Right atrium auricular region (tissue), 2 donors: ENCODE measurements at regions not wholly inside any gene's neighbourhood (a gene's known extent, or its start where the extent isn't known, plus 50 kb on each side); places are given as distances from the start of the nearest gene placed in this dataset.

Experiments
- DNase-seq: peaks from one replicate; pipeline ENCODE4 v3.0.0-alpha.2; 2019; ENCODE audit warnings: low spot score
- H3K27ac ChIP-seq, 2 donors: fragments of 200-600 bp; sonication (generic); 1 replicate in 1 of 2; 2 replicates in 1 of 2; pipeline ENCODE4 v1.5.1; 2016 to 2019
- H3K27me3 ChIP-seq, 2 donors: fragments of 200-600 bp; sonication (generic); one replicate each; pipeline versions ENCODE4 v1.5.1 to v1.6.0; 2017 to 2019
- H3K36me3 ChIP-seq: fragments of 200-600 bp; sonication (generic); one replicate; pipeline ENCODE4 v1.5.1; 2016
- H3K4me1 ChIP-seq, 2 donors: fragments of 200-600 bp; sonication (generic); one replicate each; pipeline versions ENCODE4 v1.5.1 to v1.6.0; 2017 to 2019
- H3K4me3 ChIP-seq, 2 donors: fragments of 200-600 bp; sonication (generic); 1 replicate in 1 of 2; 2 replicates in 1 of 2; pipeline ENCODE4 v1.5.1; 2017 to 2019; ENCODE audit warnings: mild to moderate bottlenecking in 1 of 2, moderate library complexity in 1 of 2
- H3K9me3 ChIP-seq, 2 donors: fragments of 200-600 bp; sonication (generic); one replicate each; pipeline ENCODE4 v1.5.1; 2019
- CTCF ChIP-seq, 2 donors: fragments of 200-600 bp; sonication (generic); IDR thresholded peaks; one replicate each; pipeline ENCODE4 v1.5.1; 2019; ENCODE audit warnings: antibody characterized with exemption in 2 of 2

GRCh38 chr4:96558466-96558865, 718.6 kb downstream of the PDHA2 start:
- Histone ChIP-seq H3K4me3 (no peak overlapping the region), H3K27me3 (no peaks in the 10 kb centered on the region), H3K36me3 (no peaks in the 10 kb centered on the region), H3K27ac (no peak overlapping the region), H3K9me3 (no peaks in the 10 kb centered on the region), H3K4me1 (no peaks in the 10 kb centered on the region)
- no peak for TF ChIP-seq CTCF (IDR thresholded peaks at IDR 0.05)
- no peak for DNase-seq

GRCh38 chr4:96566755-96567154, 726.9 kb downstream of the PDHA2 start:
- H3K36me3 ChIP-seq, result no peaks in the 10 kb centered on the region
- no peak for TF ChIP-seq CTCF (IDR thresholded peaks at IDR 0.05)
- H3K4me1 ChIP-seq, result no peaks in the 10 kb centered on the region
- H3K9me3 ChIP-seq, result no peaks in the 10 kb centered on the region
- no peaks in the 10 kb centered on the region for H3K27me3 ChIP-seq
- H3K27ac ChIP-seq, result no peak overlapping the region
- no peak overlapping the region for H3K4me3 ChIP-seq
- no peak for DNase-seq

GRCh38 chr4:96585304-96585703, 745.4 kb downstream of the PDHA2 start:
- TF ChIP-seq CTCF (IDR thresholded peaks at IDR 0.05), result no peak
- Histone ChIP-seq H3K4me1 (no peaks in the 10 kb centered on the region), H3K4me3 (no peak overlapping the region), H3K36me3 (no peaks in the 10 kb centered on the region), H3K27ac (no peak overlapping the region), H3K9me3 (no peaks in the 10 kb centered on the region), H3K27me3 (no peaks in the 10 kb centered on the region)
- DNase-seq, result no peak

- Histone ChIP-seq H3K4me3 (no peak overlapping the region), H3K27me3 (no peaks in the 10 kb centered on the region), H3K9me3 (no peaks in the 10 kb centered on the region), H3K4me1 (no peaks in the 10 kb centered on the region), H3K36me3 (no peaks in the 10 kb centered on the region), H3K27ac (no peak overlapping the region)
- TF ChIP-seq CTCF (IDR thresholded peaks at IDR 0.05), result no peak
- DNase-seq, result no peak
These were observed 753.5 kb downstream of the PDHA2 start for GRCh38 chr4:96593422-96593821.

- Histone ChIP-seq H3K27ac (no peak overlapping the region), H3K4me3 (no peak overlapping the region), H3K36me3 (no peaks in the 10 kb centered on the region), H3K27me3 (no peaks in the 10 kb centered on the region), H3K9me3 (no peaks in the 10 kb centered on the region), H3K4me1 (no peaks in the 10 kb centered on the region)
- no peak for TF ChIP-seq CTCF (IDR thresholded peaks at IDR 0.05)
- no peak for DNase-seq
These were observed 758.6 kb downstream of the PDHA2 start for GRCh38 chr4:96598465-96598864.

GRCh38 chr4:96599752-96600151, 759.9 kb downstream of the PDHA2 start:
- no peaks in the 10 kb centered on the region for H3K27me3 ChIP-seq
- no peaks in the 10 kb centered on the region for H3K9me3 ChIP-seq
- no peak for TF ChIP-seq CTCF (IDR thresholded peaks at IDR 0.05)
- DNase-seq, result no peak
- H3K36me3 ChIP-seq, result no peaks in the 10 kb centered on the region
- no peak overlapping the region for H3K27ac ChIP-seq
- H3K4me3 ChIP-seq, result no peak overlapping the region
- H3K4me1 ChIP-seq, result no peaks in the 10 kb centered on the region
